GM19395 (cell line): ENCODE measurements at regions not wholly inside any gene's neighbourhood (a gene's known extent, or its start where the extent isn't known, plus 50 kb on each side); places are given as distances from the start of the nearest gene placed in this dataset.

ENCODE experiments used
- ATAC-seq: cut with Tn5 transposase; IDR thresholded peaks from one replicate; pipeline ENCODE4 v1.9.1; 2021; ENCODE audit warnings: mild to moderate bottlenecking, moderate library complexity; ENCODE audit not compliant: unreplicated experiment

DNA sequence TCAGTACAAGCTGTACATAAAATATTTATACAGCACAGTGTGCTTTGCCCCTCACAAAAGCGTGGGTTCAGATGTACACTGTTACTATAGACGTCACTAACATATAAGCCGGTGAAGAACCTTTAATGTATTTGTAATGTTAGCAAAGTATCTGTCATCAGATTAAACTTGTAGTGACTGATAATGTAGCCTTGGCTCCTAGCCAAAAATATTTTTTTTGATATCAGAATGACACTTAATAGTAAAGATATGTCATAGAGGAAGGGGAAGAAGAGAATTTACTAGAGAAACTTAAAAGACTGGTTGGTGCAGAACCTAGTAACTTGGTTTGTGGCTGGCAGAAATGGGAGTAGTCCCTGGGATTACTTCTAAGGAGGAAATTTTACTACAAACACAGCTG is 258.7 kb upstream of the DMRT1 start:
- ATAC-seq, result no peak

DNA sequence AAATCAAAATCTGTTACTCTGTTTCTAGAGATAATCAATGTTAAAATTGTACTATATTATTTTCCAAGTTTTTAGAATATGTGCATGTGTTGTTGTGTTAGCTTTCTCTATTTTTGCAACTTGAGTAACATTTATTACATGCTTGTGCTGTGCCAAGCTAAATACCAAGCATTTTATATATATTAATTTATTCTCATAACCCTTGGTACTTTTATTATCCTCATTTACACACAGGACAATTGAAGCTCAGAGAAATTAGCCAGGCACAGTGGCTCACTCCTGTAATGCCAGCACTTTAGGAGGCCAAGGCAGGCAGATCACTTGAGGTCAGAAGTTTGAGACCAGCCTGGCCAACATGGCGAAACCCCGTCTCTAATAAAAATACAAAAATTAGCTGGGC is 254.0 kb upstream of the DMRT1 start:
- ATAC-seq, result no peak

DNA sequence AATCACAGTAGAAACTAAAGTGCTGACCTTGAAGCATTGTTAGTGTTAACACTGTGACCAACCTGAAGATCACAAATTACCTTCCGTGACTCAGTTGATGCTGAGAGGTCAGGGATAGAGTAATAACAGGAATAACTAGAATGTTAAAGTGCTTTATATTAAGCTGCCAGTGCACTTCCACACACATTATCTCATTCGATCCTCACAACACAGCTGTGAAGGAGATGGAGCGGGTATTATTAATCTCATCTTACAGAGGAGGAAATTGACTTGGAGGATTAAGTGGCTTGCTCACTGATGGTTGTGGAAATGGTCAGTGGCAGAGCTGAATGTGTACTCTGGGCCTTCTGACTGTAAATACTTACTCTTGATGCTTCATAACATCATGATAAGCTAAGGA is 252.5 kb upstream of the DMRT1 start:
- ATAC-seq, result no peak

DNA sequence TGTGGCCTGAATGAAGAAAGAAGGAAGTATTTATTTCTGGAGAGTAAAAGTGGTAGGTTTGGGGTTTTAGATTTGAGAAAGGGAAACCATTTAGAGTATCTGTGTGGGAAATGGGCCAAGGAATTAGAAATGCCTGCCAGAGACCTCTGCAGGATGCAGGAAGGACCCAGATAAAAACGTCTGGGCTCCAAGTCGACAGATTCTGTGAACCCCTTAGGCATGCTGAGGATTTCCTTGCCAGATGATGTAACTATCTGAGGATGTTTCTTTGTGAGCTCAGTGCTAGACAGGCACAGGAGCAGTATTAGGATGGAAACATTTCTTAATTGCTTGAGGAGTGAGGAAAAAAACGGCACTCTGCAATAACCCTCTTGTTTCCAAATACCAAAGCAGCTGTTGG is 251.8 kb upstream of the DMRT1 start:
- no peak for ATAC-seq

DNA sequence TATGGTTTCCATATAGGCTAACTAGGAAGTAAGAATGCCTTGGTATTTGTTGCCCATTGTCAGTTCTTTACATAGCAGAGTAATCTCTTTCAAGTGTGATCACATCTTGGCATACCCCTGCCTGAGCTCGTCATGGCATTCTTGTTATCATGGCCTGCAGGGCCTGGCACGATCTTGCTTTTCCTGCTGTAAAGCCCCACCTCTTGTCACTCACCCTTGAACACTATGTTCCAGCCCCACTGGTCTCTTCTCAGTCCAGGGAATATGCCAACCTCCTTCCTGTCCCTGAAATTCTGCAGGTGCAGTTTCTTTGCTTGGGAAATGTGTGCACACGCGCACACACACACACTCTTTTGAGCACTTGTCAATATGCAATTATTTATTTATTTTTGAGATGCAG is 250.2 kb upstream of the DMRT1 start:
- ATAC-seq, result no peak

DNA sequence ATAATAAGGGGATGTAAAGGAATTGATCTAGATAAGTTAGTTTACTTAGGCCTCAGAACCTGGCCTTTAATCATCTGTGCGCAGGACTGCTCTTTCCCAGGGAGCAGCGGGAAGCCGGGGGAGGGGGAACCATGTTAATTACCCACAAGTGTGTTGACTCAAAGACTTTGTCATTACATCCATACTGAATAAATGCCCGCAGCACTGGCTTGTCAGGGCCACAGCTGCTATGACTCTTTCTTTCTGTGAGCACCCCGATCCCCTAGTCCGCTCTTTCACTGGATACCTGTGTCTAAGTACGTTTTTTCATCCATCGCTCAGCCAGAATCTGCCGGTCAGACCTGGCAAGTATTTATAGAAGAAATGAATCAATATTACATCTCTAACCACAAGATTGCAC is 249.3 kb upstream of the DMRT1 start:
- no peak for ATAC-seq

DNA sequence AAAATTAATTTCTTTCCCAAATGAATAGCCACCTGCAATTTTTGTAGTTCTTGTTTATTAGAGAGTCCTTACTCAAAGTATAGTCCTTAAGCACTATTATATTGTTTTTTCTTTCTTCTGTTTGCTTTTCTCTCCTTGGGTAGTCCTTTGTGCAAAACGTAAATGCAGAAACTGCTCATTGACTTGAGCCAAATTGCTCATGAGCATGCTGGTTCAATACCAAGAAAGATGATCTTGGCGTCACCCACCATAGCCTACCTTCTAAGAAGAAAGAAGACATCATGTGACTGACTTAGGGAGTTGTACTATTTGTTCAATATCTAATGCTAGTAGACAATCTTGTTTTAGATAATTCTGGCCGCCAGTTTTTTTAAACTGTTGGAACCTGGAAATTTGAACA is 248.8 kb upstream of the DMRT1 start:
- ATAC-seq, result no peak

- ATAC-seq, result no peak
These were observed 247.7 kb upstream of the DMRT1 start for GRCh38 chr9:593809-594208.

DNA sequence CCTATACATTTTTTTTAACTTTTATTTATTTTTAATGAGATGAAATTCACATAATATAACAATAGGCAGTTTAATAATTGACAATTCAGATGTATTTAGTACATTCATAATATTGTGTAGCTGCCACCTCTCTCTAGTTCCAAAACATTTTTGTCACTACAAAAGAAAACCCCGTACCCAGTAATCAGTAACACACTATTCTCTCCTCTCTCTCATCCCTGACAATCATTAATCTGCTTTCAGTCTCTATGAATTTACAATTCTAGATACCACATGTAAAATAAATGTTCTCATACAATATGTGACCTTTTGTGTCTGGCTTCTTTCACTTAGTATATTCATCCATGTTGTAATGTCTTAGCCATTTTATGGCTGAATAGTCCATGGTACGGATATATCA is 244.8 kb upstream of the DMRT1 start:
- ATAC-seq, result no peak

GRCh38 chr9:600006-600405 is 241.5 kb upstream of the DMRT1 start:
- ATAC-seq, result no peak

DNA sequence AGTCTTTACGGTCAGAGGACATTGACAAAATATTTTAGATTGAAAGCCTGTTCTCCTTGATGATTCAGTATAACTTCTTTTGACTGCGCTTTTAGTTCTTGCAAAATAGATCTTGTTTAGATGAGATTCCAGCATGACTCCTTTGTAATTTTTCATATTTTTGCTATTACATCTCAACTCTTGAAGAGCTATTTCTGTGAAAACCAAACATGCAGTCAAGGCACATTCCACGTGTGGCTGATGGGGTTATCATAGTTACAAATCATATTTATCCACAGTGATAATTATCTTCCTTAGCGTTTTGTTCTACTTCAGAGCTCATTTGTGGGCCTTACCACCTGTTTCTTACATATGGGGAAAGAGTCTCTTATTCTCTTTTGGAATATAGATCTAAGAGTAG is 238.8 kb upstream of the DMRT1 start:
- ATAC-seq, result no peak

GRCh38 chr9:603126-603525 is 238.4 kb upstream of the DMRT1 start:
- ATAC-seq, result no peak

- ATAC-seq, result no peak
These were observed 234.1 kb upstream of the DMRT1 start for GRCh38 chr9:607417-607816.

DNA sequence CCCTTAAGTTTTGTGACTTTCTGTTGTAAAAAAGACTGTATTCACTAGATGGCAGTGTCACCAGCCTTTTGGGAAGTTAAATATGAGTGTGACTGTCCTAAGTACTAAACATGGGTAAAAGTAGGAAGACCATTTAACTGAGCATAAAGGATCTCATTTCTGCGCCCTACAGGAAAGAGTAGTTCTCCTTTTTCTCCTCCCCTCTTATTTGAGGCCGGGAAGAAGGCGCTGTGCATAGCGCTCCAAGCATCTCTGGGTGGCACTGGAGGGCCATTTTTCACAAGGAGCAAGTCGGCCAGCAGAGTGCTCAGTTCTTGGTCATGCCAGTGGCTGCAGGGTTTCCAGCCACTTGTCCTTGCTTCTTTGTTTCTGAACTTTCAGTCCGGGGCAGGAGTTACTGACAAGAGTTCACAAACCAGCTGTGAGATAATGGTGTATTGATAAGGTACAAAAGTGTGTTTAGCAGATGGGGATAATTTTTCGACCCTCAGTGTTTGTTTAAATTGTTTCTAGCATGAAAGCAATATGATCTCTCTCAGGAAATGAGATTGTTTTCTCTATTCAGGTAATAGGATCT is 227.6 kb upstream of the DMRT1 start:
- ATAC-seq, result peak; percentile 99

- no peak for ATAC-seq
These were observed 227.1 kb upstream of the DMRT1 start for GRCh38 chr9:614431-614830.

- ATAC-seq, result no peak
These were observed 225.7 kb upstream of the DMRT1 start for GRCh38 chr9:615756-616155.

DNA sequence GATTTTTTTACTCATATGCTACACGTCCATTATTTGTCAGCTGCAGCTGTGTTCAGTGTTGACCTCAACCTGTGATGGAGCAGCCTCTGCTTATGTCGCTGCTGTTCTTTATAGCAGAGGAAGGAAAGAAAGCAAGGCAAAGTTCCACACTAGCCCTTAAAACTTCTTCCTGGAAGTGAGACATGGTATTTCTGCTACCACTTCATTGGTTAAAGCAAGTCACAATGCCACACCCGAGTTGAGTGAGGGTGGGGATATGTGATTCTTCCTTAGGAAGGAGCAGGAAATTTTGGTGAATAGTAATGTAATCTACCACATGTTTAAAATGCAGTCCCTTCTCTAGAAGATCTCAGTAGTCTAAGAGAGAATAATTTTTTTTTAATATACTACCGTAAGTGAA is 224.8 kb upstream of the DMRT1 start:
- no peak for ATAC-seq

GRCh38 chr9:617445-618085 is 223.9 kb upstream of the DMRT1 start:
- no peak for ATAC-seq

- ATAC-seq, result no peak
These were observed 223.0 kb upstream of the DMRT1 start for GRCh38 chr9:618478-618877.

GRCh38 chr9:621201-621855 is 220.2 kb upstream of the DMRT1 start:
- no peak for ATAC-seq

GRCh38 chr9:624935-625500 is 216.5 kb upstream of the DMRT1 start:
- no peak for ATAC-seq

GRCh38 chr9:625613-626012 is 215.9 kb upstream of the DMRT1 start:
- ATAC-seq, result no peak
